GM18511 (cell line): ENCODE measurements at regions not wholly inside any gene's neighbourhood (a gene's known extent, or its start where the extent isn't known, plus 50 kb on each side); places are given as distances from the start of the nearest gene placed in this dataset.
"Not testable (repeated sequence)": the region's sequence is repeated elsewhere in the genome, so short reads cannot be mapped to it uniquely, and the experiment has no call there.

Experiments used
- ATAC-seq: cut with Tn5 transposase; IDR thresholded peaks from one replicate; pipeline ENCODE4 v1.9.1; 2021; ENCODE audit warnings: mild to moderate bottlenecking, moderate library complexity; ENCODE audit not compliant: unreplicated experiment

GRCh38 chr2:14750433-14750832 is 117.9 kb downstream of the LRATD1 start:
- no peak for ATAC-seq

DNA sequence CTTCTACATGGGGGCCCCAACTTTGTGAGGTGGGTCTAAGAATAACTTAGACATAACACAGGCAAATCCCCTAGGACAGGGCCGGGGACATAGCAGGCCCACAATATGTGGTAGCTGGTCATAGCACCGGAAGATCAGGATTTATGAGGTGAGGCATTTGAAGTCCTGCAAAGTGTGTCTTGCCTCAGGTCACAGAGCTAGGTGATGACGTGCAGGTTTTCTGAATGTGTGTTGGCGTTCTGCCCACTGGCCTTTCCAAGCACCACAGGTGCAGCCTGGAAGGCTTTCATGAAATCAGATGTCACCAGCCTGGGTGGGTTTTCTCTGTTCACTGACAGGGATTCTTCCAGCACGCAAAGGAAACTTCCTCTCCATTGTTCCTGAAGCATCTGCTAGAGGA is 119.1 kb downstream of the LRATD1 start:
- ATAC-seq = no peak

GRCh38 chr2:14752295-14752694 is 119.8 kb downstream of the LRATD1 start:
- ATAC-seq = no peak

DNA sequence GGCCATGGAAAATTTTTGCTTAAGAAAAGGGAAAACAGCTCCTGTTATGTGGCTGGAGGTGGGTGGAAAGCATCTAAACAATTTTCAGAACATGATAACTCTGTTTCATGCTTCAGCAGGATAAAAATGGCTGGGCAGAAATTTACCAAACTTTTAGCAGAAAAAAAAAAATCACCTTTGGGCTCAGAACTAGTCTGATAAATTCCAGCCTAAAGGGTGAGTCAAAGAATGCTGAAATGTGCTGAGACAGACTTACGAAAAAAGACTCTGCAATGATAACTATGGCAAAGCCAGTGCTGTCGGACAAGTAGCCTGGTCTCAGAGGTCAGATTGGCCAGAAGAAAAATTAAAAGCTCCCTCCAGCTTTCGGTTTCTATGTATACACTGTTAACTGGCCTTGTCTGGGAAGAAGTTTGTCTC is 123.6 kb downstream of the LRATD1 start:
- ATAC-seq = no peak

GRCh38 chr2:14756981-14757657 is 124.6 kb downstream of the LRATD1 start:
- ATAC-seq = no peak

- ATAC-seq = no peak
Observed at GRCh38 chr2:14759082-14759481, 126.6 kb downstream of the LRATD1 start.

DNA sequence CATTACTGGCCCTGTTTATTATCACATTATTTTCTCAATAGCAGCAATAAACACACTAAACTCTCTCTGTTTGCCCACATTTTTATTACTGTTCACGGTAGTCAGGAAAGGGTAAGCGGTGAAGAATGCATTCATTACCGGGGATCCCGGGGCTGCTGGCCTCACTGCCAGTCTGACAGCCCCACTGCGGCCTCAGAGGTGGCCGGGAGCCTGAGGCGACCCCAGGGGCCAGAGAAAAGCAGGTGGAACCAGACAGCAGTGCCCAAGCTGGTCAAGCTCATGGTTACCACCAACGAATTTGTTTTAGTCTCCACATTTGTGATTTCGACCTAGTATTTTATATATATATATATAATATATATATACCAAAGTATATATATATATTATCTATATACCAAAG is 127.7 kb downstream of the LRATD1 start:
- ATAC-seq = no peak

DNA sequence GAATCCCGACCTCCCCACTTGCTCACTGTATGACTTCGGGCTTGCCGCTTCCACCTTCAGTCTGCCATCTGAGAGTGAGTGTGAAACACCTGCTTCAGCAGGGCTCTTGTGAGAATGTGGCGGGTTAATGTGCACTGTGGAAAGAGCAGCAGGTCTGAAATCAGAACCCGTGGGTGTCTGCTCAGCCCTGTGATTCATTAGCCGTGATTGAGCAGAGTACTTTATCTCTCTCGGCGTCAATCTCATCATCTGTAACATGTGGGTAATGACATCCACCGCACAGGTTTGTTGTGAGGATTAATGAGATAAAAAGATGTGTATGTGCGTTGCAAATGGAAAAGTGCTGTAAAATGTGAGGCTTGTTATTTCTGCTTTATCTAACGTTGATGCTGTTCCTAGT is 128.6 kb downstream of the LRATD1 start:
- ATAC-seq = no peak

DNA sequence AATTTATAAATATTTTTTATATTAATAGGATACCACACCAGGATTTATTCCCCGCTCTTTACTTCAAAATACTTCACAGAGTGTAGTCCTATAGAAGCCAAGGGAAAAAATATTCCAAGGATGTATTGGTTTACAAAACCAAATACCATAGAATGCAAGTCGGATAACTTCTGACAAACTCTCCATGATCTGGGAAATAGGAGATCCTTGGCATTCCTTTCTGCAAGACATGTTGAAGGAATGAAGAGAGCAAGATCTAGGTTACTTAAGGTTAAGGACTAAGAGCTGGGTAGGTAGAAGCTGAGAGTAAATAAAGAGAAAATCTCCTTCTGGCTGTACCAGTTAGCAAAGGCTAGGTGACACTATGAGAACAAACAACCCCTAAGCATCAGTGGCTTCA is 141.2 kb downstream of the LRATD1 start:
- ATAC-seq = no peak

GRCh38 chr2:14774436-14774968 is 142.0 kb downstream of the LRATD1 start:
- ATAC-seq = no peak

- no peak for ATAC-seq
Observed at GRCh38 chr2:14776216-14776615, 143.7 kb downstream of the LRATD1 start.

DNA sequence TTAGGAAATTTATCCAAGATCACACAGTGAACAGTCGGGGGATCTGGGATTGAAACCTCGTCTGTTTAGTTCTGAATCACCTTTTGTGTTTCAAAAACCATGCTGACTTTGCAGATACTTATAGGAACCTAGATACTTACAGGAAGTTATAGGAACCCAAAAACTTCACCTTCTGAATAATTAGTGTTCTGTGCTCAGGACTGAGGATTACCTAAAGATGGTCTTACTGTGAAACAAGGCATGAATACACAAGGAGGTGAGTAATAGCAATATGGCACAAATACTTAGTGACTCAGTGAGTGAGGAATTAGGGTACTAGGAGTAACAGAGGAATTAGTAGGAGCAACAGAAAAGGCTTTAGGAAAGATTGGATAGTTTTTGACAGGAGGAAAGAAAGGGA is 145.5 kb downstream of the LRATD1 start:
- ATAC-seq = no peak

- ATAC-seq = no peak
Observed at GRCh38 chr2:14779252-14779651, 146.7 kb downstream of the LRATD1 start.

DNA sequence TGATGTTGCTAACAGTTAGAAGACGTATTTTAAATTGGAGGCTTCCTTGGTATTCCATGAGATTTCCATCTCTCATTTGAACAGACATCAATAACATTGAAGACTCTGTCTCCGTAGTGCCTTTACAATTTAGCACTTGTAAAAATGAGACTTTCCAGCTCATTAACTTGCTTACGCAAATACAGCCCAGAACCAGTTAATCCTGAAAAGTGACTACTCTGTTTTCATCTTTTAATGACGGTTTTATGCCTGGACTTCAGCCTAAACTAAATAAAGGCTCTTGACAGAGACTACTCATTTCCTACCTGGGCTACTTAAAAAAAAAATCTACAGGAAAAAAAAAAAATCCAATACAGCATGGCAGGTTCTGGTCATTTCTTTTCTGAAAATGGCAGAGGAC is 148.6 kb downstream of the LRATD1 start:
- no peak for ATAC-seq

GRCh38 chr2:14788814-14789213 is 156.3 kb downstream of the LRATD1 start:
- ATAC-seq = not testable (repeated sequence)

DNA sequence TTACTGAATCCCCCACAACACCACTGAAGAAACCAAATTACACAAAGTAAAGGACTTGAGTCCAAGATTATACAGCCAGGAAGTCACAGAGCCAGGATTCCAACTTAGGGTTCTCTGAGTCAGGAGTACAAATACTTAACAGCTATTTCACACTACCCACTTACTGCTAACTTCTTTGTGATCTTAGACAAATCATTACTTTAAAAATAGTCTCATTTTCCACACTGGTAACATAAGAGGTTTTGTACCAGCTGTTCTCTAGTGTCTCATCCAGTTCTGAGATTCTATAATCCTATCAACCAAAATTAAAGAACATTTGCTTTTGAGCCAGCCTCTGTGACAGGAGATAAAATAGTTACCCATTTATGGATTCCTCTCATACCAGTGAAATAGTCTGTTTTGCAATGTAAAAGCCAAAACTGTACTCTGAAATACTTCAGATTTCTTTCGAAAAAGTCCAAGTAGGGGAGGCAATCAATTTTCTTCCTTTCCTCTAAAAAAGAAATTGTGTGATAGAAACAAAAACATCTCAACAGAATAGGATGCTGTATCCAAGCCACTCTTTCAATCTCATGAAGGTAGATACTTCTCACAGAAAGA is 157.6 kb downstream of the LRATD1 start:
- no peak for ATAC-seq

DNA sequence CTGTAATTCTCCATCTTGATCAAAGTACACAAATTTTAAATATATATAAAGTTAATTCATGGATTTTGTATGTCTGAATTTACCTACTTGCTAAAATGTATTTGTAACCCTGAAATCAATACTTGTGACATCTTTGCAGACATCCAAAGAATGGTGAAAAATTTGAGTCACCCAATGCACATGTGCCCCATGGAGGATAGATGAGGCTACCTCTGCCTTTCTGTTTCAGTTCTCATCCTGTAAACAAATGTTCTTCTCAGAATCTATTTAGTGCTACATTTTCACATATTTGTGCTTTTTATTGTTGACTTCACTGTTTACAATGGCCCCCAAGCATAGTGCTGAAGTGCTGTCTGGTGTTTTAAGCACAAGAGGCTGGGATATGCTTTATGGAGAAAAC is 171.5 kb downstream of the LRATD1 start:
- no peak for ATAC-seq

- ATAC-seq = no peak
Observed at GRCh38 chr2:14804902-14805301, 172.4 kb downstream of the LRATD1 start.

GRCh38 chr2:14806613-14807012 is 174.1 kb downstream of the LRATD1 start:
- no peak for ATAC-seq

- ATAC-seq = no peak
Observed at GRCh38 chr2:14815201-14815600, 182.7 kb downstream of the LRATD1 start.

DNA sequence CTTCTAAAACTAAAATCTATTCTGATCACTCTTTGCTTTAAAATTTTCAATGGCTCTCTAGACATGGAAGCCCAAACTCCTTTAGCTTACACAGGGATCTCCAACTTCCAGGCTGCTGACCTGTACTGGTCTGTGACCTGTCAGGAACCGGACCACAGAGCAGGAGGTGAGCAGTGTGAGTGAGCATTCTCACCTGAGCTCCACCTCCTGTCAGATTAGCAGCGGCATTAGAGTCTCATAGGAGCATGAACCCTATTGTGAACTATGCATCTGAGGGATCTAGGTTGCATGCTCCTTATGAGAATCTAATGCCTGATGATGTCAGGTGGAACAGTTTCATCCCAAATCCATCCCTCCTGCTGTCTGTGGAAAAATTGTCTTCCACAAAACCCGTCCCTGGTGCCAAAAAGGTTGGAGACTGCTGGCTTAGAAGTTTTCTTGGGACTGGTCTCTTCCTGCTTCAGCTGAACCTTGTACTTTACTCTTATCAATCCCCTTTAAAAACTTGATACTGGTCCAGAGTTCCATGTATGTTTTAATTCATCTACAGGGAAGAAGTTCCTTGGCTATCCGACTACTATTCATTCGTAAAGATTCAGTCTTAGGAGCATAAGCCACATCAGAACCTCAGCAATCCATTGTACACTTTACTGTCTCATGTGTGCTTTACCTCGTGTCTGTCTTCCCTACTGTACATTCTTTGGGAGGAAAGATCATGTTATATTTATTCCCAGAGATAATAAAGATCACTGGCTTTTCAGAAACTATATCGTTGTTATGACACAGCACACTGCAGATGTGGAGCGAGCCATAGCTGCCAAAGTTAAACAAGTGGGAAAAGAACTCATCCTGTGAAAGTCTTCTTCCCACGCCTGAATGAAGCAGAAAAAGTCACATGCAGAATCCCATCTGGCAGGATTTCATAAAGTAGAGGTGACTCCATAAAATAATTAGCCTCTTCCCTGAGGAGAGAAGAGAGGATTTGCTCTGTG is 183.8 kb downstream of the LRATD1 start:
- ATAC-seq = no peak
